ENCODE measurements at regions not wholly inside any gene's neighbourhood (a gene's known extent, or its start where the extent isn't known, plus 50 kb on each side); places are given as distances from the start of the nearest gene placed in this dataset.
"Not testable (repeated sequence)": the region's sequence is repeated elsewhere in the genome, so short reads cannot be mapped to it uniquely, and the experiment has no call there.

GRCh38 chr3:82382831-82383230 is 621.4 kb upstream of the GBE1 start:
- TF ChIP-seq, protein P1, sequence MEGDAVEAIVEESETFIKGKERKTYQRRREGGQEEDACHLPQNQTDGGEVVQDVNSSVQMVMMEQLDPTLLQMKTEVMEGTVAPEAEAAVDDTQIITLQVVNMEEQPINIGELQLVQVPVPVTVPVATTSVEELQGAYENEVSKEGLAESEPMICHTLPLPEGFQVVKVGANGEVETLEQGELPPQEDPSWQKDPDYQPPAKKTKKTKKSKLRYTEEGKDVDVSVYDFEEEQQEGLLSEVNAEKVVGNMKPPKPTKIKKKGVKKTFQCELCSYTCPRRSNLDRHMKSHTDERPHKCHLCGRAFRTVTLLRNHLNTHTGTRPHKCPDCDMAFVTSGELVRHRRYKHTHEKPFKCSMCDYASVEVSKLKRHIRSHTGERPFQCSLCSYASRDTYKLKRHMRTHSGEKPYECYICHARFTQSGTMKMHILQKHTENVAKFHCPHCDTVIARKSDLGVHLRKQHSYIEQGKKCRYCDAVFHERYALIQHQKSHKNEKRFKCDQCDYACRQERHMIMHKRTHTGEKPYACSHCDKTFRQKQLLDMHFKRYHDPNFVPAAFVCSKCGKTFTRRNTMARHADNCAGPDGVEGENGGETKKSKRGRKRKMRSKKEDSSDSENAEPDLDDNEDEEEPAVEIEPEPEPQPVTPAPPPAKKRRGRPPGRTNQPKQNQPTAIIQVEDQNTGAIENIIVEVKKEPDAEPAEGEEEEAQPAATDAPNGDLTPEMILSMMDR (IDR thresholded peaks at IDR 0.05) = no peak
- no peak for TF ChIP-seq POLR2A (IDR thresholded peaks at IDR 0.05)
- Histone ChIP-seq H3K4me1 (no peaks in the 10 kb centered on the region), H3K27ac (no peak overlapping the region), H3K27me3 (no peaks in the 10 kb centered on the region), H3K4me3 (no peak overlapping the region), H3K9me3 (peaks cover 0 to 3% (median 0%) of the 10 kb centered on the region in 12 donors), H3K36me3 (no peaks in the 10 kb centered on the region)
- intact Hi-C loops (cut with DNase I) = no loop called here
- ATAC-seq (no peak), DNase-seq (peak in 1 of 5 donors; percentile 16)
- WGBS, 4 donors = 80 to 85% (median 81%) methylated on average over 4 of the region's 4 CpGs

- Histone ChIP-seq H3K9me3 (peaks cover 0 to 22% (median 5%) of the 10 kb centered on the region in 12 donors), H3K4me3 (no peak overlapping the region), H3K36me3 (no peaks in the 10 kb centered on the region), H3K27me3 (no peaks in the 10 kb centered on the region), H3K27ac (no peak overlapping the region), H3K4me1 (no peaks in the 10 kb centered on the region)
- no peak for DNase-seq
- intact Hi-C loops (cut with DNase I) = no loop called here
- WGBS, 4 donors = 43 to 75% (median 62%) methylated on average over 2 of the region's 2 CpGs
- ATAC-seq = no peak
- TF ChIP-seq POLR2A (IDR thresholded peaks at IDR 0.05) = no peak
- TF ChIP-seq, protein P1 (IDR thresholded peaks at IDR 0.05) = no peak
These were observed 616.9 kb upstream of the GBE1 start for GRCh38 chr3:82378392-82378791.

DNA sequence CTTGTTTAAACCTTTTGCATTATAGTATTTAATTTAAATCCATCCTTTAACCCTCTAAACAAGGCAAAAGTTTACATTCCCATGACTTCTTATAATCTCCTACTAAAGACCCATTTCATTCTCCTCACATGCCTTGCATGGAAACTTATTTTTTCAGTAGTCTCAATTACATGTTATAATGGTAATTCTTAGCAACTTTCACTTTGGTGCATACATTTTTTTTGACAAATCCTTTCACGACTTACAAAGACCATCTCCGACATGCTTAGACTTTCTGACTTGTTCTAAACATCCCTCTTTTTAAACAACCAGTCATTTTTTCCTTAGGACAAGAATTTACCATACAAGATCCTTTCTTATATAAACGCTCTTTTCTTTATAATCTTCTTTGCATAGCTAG is 615.4 kb upstream of the GBE1 start:
- DNase-seq (no peak), ATAC-seq (no peak)
- 71 to 80% (median 74%) methylated on average over 3 of the region's 3 CpGs for WGBS, 4 donors
- no peak for TF ChIP-seq POLR2A (IDR thresholded peaks at IDR 0.05)
- TF ChIP-seq, protein P1 (IDR thresholded peaks at IDR 0.05) = no peak
- intact Hi-C loops (cut with DNase I) = no loop called here
- Histone ChIP-seq H3K9me3 (peaks cover 0 to 22% (median 5%) of the 10 kb centered on the region in 12 donors), H3K4me3 (no peak overlapping the region), H3K27me3 (no peaks in the 10 kb centered on the region), H3K27ac (no peak overlapping the region), H3K4me1 (no peaks in the 10 kb centered on the region), H3K36me3 (no peaks in the 10 kb centered on the region)

GRCh38 chr3:82373833-82374232 is 612.4 kb upstream of the GBE1 start:
- intact Hi-C loops (cut with DNase I) = not testable (repeated sequence)

GRCh38 chr3:82364827-82365226 is 603.4 kb upstream of the GBE1 start:
- H3K4me3 ChIP-seq = no peak overlapping the region
- H3K9me3 ChIP-seq = no peaks in the 10 kb centered on the region
- intact Hi-C loops (cut with DNase I) = no loop called here
- no peaks in the 10 kb centered on the region for H3K4me1 ChIP-seq
- ATAC-seq (no peak), DNase-seq (no peak)
- no peaks in the 10 kb centered on the region for H3K36me3 ChIP-seq
- WGBS, 4 donors = 81 to 87% (median 85%) methylated on average over 4 of the region's 4 CpGs
- no peaks in the 10 kb centered on the region for H3K27me3 ChIP-seq
- no peak overlapping the region for H3K27ac ChIP-seq
- TF ChIP-seq POLR2A (IDR thresholded peaks at IDR 0.05) = no peak
- TF ChIP-seq, protein P1 (IDR thresholded peaks at IDR 0.05) = no peak

More at GRCh38 chr3:82373833-82374232, 612.4 kb upstream of the GBE1 start:
- H3K27me3 ChIP-seq, DNase-seq, H3K27ac ChIP-seq, H3K4me3 ChIP-seq, ATAC-seq, H3K36me3 ChIP-seq, H3K4me1 ChIP-seq: not testable (repeated sequence)
- 64 to 77% (median 69%) methylated on average over 4 of the region's 4 CpGs for WGBS, 4 donors
- peaks cover 0 to 22% (median 5%) of the 10 kb centered on the region in 12 donors for H3K9me3 ChIP-seq

All from heart left ventricle (tissue), 16 donors.